CD4-positive, CD25-positive, alpha-beta regulatory T cell (primary cell): ENCODE measurements at regions not wholly inside any gene's neighbourhood (a gene's known extent, or its start where the extent isn't known, plus 50 kb on each side); places are given as distances from the start of the nearest gene placed in this dataset.
"Not testable (repeated sequence)": the region's sequence is repeated elsewhere in the genome, so short reads cannot be mapped to it uniquely, and the experiment has no call there.

Experiments
- ATAC-seq, 2 donors: fragments of 150-1000 bp; cut with Tn5 transposase; one replicate each; pipeline ENCODE4 v1.10.0; 2021; ENCODE audit warnings: low read depth in 2 of 2, moderate number of reproducible peaks in 2 of 2, moderate library complexity in 1 of 2
- DNase-seq, 3 donors: peaks; one replicate each; pipeline versions ENCODE4 v3.0.0 to v3.0.0-alpha.2; 2012 to 2022; ENCODE audit warnings: mixed read lengths in 1 of 3
- H3K27ac ChIP-seq: one replicate; pipeline ENCODE4 v1.7.0; 2013; ENCODE audit warnings: mild to moderate bottlenecking, low read length; ENCODE audit not compliant: insufficient read depth, poor library complexity, severe bottlenecking
- H3K27me3 ChIP-seq: one replicate; pipeline ENCODE4 v1.7.0; 2013; ENCODE audit warnings: low read length; ENCODE audit not compliant: control insufficient read depth, insufficient read depth
- H3K36me3 ChIP-seq: one replicate; pipeline ENCODE4 v1.7.0; 2013; ENCODE audit warnings: mild to moderate bottlenecking, low read length, moderate library complexity; ENCODE audit not compliant: control insufficient read depth, insufficient read depth
- H3K4me1 ChIP-seq: 2 replicates; pipeline ENCODE4 v1.7.0; 2013; ENCODE audit warnings: mild to moderate bottlenecking, low read length; ENCODE audit not compliant: insufficient read depth, control insufficient read depth, poor library complexity, severe bottlenecking
- H3K4me3 ChIP-seq: one replicate; pipeline ENCODE4 v1.7.0; 2013; ENCODE audit warnings: low read depth, mild to moderate bottlenecking, low read length, moderate library complexity
- H3K9me3 ChIP-seq, 2 experiments: 1 replicate in 1 of 2; 2 replicates in 1 of 2; pipeline ENCODE4 v1.7.0; 2013; ENCODE audit warnings: low read length in 2 of 2, mild to moderate bottlenecking in 1 of 2, moderate library complexity in 1 of 2; ENCODE audit not compliant: control insufficient read depth in 2 of 2
- H3K27ac Mint-ChIP-seq, 3 donors: one replicate each; pipeline ENCODE4 v1.8.0; 2020 to 2022; ENCODE audit warnings: mild to moderate bottlenecking in 3 of 3, mixed read lengths in 3 of 3, moderate library complexity in 2 of 3
- H3K27me3 Mint-ChIP-seq: one replicate; pipeline ENCODE4 v1.8.0; 2022; ENCODE audit warnings: mild to moderate bottlenecking, mixed read lengths
- H3K36me3 Mint-ChIP-seq: one replicate; pipeline ENCODE4 v1.8.0; 2020; ENCODE audit warnings: mixed read lengths
- H3K4me1 Mint-ChIP-seq, 4 donors: one replicate each; pipeline ENCODE4 v1.8.0; 2020 to 2022; ENCODE audit warnings: mixed read lengths in 4 of 4, mild to moderate bottlenecking in 1 of 4
- H3K4me3 Mint-ChIP-seq, 4 donors: one replicate each; pipeline ENCODE4 v1.8.0; 2020 to 2022; ENCODE audit warnings: mild to moderate bottlenecking in 4 of 4, mixed read lengths in 4 of 4, moderate library complexity in 3 of 4
- H3K9me3 Mint-ChIP-seq, 7 donors: one replicate each; pipeline ENCODE4 v1.8.0; 2020 to 2022; ENCODE audit warnings: mixed read lengths in 7 of 7, mild to moderate bottlenecking in 3 of 7, moderate library complexity in 2 of 7

DNA sequence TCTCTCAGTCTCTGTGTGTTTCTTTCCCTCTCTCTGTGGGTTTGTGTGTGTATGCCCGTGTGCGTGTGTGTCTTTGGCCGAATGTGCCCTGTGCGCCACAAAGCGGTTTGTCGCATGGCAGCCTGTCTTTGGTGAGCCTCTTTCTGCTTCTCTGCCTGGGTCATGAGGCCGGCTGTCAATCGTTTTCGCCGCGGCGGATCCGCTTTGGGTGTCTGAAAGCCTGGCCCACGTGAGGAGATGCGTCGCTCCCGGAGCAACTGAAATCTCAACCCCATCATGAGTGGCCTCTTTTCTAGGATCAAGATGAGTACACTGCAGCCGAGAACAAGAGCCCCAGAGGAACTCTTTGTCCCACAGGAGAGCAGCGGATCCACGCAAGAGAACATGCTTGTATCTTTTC, 98.6 kb upstream of the FOXD4L5 start:
- H3K27me3 ChIP-seq, H3K27ac ChIP-seq, H3K27ac Mint-ChIP-seq, H3K36me3 Mint-ChIP-seq, H3K4me1 ChIP-seq, H3K9me3 ChIP-seq, H3K36me3 ChIP-seq, DNase-seq, H3K4me1 Mint-ChIP-seq, H3K4me3 ChIP-seq, ATAC-seq, H3K27me3 Mint-ChIP-seq, H3K4me3 Mint-ChIP-seq: not testable (repeated sequence)
- H3K9me3 Mint-ChIP-seq = peaks cover 0 to 17% (median 2%) of the 10 kb centered on the region in 7 donors

GRCh38 chr9:65382701-65383318, 97.8 kb upstream of the FOXD4L5 start:
- not testable (repeated sequence) for ATAC-seq, H3K9me3 ChIP-seq, H3K27me3 Mint-ChIP-seq, H3K36me3 ChIP-seq, H3K36me3 Mint-ChIP-seq, H3K27ac ChIP-seq, H3K4me1 ChIP-seq, H3K27me3 ChIP-seq, H3K27ac Mint-ChIP-seq, H3K4me3 Mint-ChIP-seq, H3K4me3 ChIP-seq, DNase-seq, H3K4me1 Mint-ChIP-seq
- H3K9me3 Mint-ChIP-seq = peaks cover 0 to 17% (median 2%) of the 10 kb centered on the region in 7 donors
